SK-N-MC (cell line): ENCODE measurements at regions not wholly inside any gene's neighbourhood (a gene's known extent, or its start where the extent isn't known, plus 50 kb on each side); places are given as distances from the start of the nearest gene placed in this dataset.

ENCODE experiments used
- EZH2 ChIP-seq: fragments of 200-600 bp; sonication (generic); IDR thresholded peaks from one replicate; pipeline ENCODE4 v1.6.1; 2017; ENCODE audit warnings: antibody characterized with exemption
- POLR2AphosphoS5 ChIP-seq: IDR thresholded peaks from 2 replicates; pipeline ENCODE4 v1.6.1; 2012; ENCODE audit warnings: mild to moderate bottlenecking, low read depth, low read length, borderline replicate concordance

- TF ChIP-seq EZH2, result no peak
- TF ChIP-seq POLR2AphosphoS5, result no peak
Observed at GRCh38 chr6:48520951-48521350, 410.0 kb upstream of the PTCHD4 start.
